Keratinocyte (primary cell): ENCODE measurements at regions not wholly inside any gene's neighbourhood (a gene's known extent, or its start where the extent isn't known, plus 50 kb on each side); places are given as distances from the start of the nearest gene placed in this dataset.

Experiments
- CTCF ChIP-seq, 3 experiments: IDR thresholded peaks in 1 of 3; conservative IDR thresholded peaks in 1 of 3; optimal IDR thresholded peaks in 1 of 3; 2 replicates in 2 of 3; 3 replicates in 1 of 3; pipeline versions ENCODE3 to v1.5.1; 2011; ENCODE audit warnings: low read length in 3 of 3, mild to moderate bottlenecking in 3 of 3, moderate library complexity in 2 of 3, control low read depth in 1 of 3, inconsistent platforms in 1 of 3; ENCODE audit not compliant: insufficient read depth in 2 of 3; ENCODE audit errors: extremely low read depth in 1 of 3
- EZH2 ChIP-seq: IDR thresholded peaks from one replicate; pipeline ENCODE4 v1.6.1; 2012; ENCODE audit warnings: inconsistent platforms, mild to moderate bottlenecking, low read length, moderate library complexity

GRCh38 chr4:23122666-23123400 lies 430.1 kb downstream of the GBA3 start:
- no peak for TF ChIP-seq CTCF (optimal IDR thresholded peaks at IDR 0.05 in 1 of 3, IDR thresholded peaks at IDR 0.05 in 1 of 3, conservative IDR thresholded peaks at IDR 0.05 in 1 of 3; ENCODE audit: extremely low read depth in 1 of 3, insufficient read depth in 2 of 3, low read length in 3 of 3)
- TF ChIP-seq EZH2, result no peak
